ENCODE measurements at regions not wholly inside any gene's neighbourhood (a gene's known extent, or its start where the extent isn't known, plus 50 kb on each side); places are given as distances from the start of the nearest gene placed in this dataset.

DNA sequence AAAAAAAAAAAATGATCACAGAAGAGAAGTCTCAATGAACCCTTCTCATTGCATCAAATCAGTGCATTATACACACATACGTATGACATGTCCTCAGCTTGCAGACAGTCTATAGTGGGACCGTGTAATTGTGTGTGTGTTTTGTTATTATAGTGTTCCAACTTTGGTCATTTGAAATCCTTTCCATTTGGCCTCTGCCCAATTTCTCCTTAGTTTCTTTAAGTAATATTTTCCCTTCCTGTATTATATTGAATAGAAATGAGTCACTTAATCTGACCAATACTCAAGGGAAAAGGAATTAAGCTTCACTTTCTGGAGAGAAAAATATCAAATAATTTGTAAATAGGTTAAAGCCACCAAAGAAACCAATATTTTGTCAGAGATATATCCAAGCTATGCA is 415.5 kb upstream of the SORCS1 start:
- H3K27me3 ChIP-seq (ENCODE audit: control insufficient read depth, insufficient read depth, low read length) = no peaks in the 10 kb centered on the region
- TF ChIP-seq, protein P1, sequence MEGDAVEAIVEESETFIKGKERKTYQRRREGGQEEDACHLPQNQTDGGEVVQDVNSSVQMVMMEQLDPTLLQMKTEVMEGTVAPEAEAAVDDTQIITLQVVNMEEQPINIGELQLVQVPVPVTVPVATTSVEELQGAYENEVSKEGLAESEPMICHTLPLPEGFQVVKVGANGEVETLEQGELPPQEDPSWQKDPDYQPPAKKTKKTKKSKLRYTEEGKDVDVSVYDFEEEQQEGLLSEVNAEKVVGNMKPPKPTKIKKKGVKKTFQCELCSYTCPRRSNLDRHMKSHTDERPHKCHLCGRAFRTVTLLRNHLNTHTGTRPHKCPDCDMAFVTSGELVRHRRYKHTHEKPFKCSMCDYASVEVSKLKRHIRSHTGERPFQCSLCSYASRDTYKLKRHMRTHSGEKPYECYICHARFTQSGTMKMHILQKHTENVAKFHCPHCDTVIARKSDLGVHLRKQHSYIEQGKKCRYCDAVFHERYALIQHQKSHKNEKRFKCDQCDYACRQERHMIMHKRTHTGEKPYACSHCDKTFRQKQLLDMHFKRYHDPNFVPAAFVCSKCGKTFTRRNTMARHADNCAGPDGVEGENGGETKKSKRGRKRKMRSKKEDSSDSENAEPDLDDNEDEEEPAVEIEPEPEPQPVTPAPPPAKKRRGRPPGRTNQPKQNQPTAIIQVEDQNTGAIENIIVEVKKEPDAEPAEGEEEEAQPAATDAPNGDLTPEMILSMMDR (IDR thresholded peaks at IDR 0.05; ENCODE audit: insufficient read depth, low read length, poor library complexity, severe bottlenecking) = no peak

DNA sequence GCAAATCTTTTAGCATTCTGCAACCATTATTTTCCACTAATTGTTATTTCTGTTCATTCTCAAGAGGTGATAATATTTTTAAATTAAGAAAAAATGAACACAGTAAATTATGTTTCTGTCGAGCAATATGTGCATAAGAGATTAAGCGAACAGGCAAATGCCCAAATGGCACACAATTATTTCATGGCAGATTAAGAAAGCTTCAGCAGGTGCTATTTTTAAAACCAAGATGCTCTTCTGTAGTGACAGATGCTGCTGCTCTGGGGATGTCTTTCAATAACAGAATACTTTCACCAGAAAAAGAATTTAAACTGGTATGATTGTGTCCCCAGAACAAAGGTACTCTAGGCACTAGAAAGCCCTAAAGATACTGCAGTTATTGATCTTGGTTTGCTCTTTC is 412.7 kb upstream of the SORCS1 start:
- Histone ChIP-seq H3K27me3 (ENCODE audit: control insufficient read depth, insufficient read depth, low read length) (no peaks in the 10 kb centered on the region), H3K36me3 (ENCODE audit: control insufficient read depth, insufficient read depth, low read length) (no peaks in the 10 kb centered on the region), H3K4me3 (ENCODE audit: low read depth, low read length) (no peak overlapping the region)
- TF ChIP-seq, protein P1 (IDR thresholded peaks at IDR 0.05; ENCODE audit: insufficient read depth, low read length, poor library complexity, severe bottlenecking) = no peak
- no peak for DNase-seq (ENCODE audit: low read depth)

More for the DNA sequence above, 415.5 kb upstream of the SORCS1 start:
- DNase-seq (ENCODE audit: low read depth) = no peak
- Histone ChIP-seq H3K36me3 (ENCODE audit: control insufficient read depth, insufficient read depth, low read length) (no peaks in the 10 kb centered on the region), H3K4me3 (ENCODE audit: low read depth, low read length) (no peak overlapping the region)

DNA sequence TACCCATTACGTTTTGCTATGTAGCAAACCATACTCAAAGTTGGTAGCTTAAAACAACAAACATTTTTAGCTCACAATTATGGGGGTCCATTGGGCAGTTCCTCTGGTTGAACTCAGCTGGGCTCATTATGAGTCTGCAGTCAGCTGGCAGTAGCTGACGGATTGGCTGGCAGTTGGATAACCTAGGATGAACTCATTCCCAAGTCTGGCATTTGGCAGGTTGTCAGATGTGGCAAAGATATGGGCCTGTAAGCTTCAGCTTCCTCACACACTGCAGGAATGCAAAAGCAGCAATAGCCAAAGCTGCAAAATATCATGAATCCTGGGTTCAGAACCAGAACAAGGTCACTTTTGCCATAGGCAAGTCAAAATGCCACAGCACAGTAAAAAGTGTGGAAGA is 412.2 kb upstream of the SORCS1 start:
- no peak for DNase-seq (ENCODE audit: low read depth)
- no peak overlapping the region for H3K4me3 ChIP-seq (ENCODE audit: low read depth, low read length)
- H3K36me3 ChIP-seq (ENCODE audit: control insufficient read depth, insufficient read depth, low read length) = no peaks in the 10 kb centered on the region
- no peaks in the 10 kb centered on the region for H3K27me3 ChIP-seq (ENCODE audit: control insufficient read depth, insufficient read depth, low read length)
- TF ChIP-seq, protein P1 (IDR thresholded peaks at IDR 0.05; ENCODE audit: insufficient read depth, low read length, poor library complexity, severe bottlenecking) = no peak

DNA sequence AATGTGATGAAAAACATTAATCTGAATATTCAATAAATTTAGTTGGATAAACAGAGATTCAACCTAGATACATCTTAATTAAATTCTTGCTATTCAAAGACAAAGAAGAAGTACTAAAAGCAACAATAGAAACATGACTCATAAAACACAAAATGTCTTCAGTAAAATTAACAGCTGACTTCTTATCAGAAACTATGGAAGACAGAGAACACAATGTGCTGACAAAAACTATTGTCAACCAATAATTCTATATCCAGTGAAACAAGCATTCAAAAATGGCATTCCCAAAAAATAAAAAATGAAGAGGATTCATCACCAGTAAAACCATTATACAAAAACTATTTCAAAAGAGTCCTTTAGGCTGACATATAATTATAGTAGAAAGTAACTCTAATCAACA is 400.5 kb upstream of the SORCS1 start:
- TF ChIP-seq, protein P1 (IDR thresholded peaks at IDR 0.05; ENCODE audit: insufficient read depth, low read length, poor library complexity, severe bottlenecking) = no peak
- H3K4me3 ChIP-seq (ENCODE audit: low read depth, low read length) = no peak overlapping the region
- H3K36me3 ChIP-seq (ENCODE audit: control insufficient read depth, insufficient read depth, low read length) = no peaks in the 10 kb centered on the region
- DNase-seq (ENCODE audit: low read depth) = no peak
- no peaks in the 10 kb centered on the region for H3K27me3 ChIP-seq (ENCODE audit: control insufficient read depth, insufficient read depth, low read length)

DNA sequence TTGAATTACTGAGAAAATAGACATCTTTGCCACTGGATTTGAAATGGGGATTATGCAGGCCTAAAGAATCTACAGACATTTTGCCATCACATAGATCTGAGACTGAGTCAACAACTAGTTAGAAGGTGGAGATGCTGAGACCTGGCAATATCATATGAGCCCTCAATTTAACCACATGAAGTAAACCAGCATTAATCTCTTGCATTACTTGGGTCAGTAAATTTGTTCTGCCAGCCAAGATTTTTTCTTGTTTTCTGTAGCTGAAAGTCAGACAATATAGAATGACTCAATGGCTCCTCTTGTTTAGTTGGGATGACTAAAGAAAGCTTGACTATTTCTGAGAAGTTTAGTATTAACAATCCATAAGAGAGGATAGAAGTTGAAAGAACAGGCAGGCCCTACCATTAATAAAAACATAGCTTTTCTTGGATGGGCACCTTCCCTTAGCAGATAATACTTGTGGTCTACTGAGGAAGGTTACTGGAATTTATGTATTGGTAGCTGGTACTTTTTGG is 396.7 kb upstream of the SORCS1 start:
- Histone ChIP-seq H3K4me3 (ENCODE audit: low read depth, low read length) (no peak overlapping the region), H3K36me3 (ENCODE audit: control insufficient read depth, insufficient read depth, low read length) (no peaks in the 10 kb centered on the region), H3K27me3 (ENCODE audit: control insufficient read depth, insufficient read depth, low read length) (no peaks in the 10 kb centered on the region)
- TF ChIP-seq, protein P1 (IDR thresholded peaks at IDR 0.05; ENCODE audit: insufficient read depth, low read length, poor library complexity, severe bottlenecking) = no peak
- DNase-seq (ENCODE audit: low read depth) = no peak

DNA sequence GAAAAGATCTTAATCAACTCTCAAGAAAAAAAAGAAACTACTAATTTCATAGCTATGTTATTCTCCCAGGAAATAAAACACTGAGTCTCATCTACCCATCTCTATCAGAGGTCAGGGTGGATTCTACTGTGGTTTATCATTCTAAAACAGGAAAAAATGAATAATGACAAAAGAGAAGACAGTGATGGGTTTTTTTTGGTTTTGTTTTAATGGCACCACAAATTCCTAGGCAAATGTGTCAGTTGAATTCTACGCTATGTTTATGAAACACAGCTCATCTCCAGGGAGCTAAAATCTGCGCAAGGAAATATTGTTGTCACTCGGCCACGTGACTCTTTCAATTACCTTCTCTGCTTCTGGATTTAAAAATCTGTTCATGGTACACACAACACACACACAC is 393.4 kb upstream of the SORCS1 start:
- Histone ChIP-seq H3K27me3 (ENCODE audit: control insufficient read depth, insufficient read depth, low read length) (no peaks in the 10 kb centered on the region), H3K36me3 (ENCODE audit: control insufficient read depth, insufficient read depth, low read length) (no peaks in the 10 kb centered on the region), H3K4me3 (ENCODE audit: low read depth, low read length) (no peak overlapping the region)
- TF ChIP-seq, protein P1 (IDR thresholded peaks at IDR 0.05; ENCODE audit: insufficient read depth, low read length, poor library complexity, severe bottlenecking) = no peak
- DNase-seq (ENCODE audit: low read depth) = no peak
